A673 (cell line): ENCODE measurements at regions not wholly inside any gene's neighbourhood (a gene's known extent, or its start where the extent isn't known, plus 50 kb on each side); places are given as distances from the start of the nearest gene placed in this dataset.
A peak's percentile ranks its signal among the peaks of the same experiment; 100 is the strongest.

Source experiments
- BruUV-seq: library from RNA; stranded (reverse); fragments of 400-500 nt; replicated peaks from 2 replicates; lab custom pipeline; 2021; lab: Mats Ljungman, UMichigan
- CTCF ChIA-PET: fragments of 300-600 bp; sonication (Branson Sonifier 250); formaldehyde crosslinking; loops from one replicate; lab custom pipeline; 2022; ENCODE audit warnings: antibody characterized with exemption; lab: Charles Lee
- POLR2A ChIA-PET: fragments of 300-600 bp; sonication (Branson Sonifier 250); formaldehyde crosslinking; loops from one replicate; lab custom pipeline; 2022; ENCODE audit warnings: antibody characterized with exemption; ENCODE audit not compliant: low non-redundant PET; lab: Charles Lee
- DNase-seq: peaks from one replicate; pipeline ENCODE4 v3.0.0-alpha.2; 2015; ENCODE audit warnings: low spot score
- H3K27ac ChIP-seq: fragments of 200-600 bp; sonication (generic); 2 replicates; pipeline ENCODE4 v1.5.1; 2016; ENCODE audit warnings: mixed run types, low read depth, mild to moderate bottlenecking, mixed read lengths, antibody characterized with exemption, low read length; ENCODE audit not compliant: poor library complexity, severe bottlenecking
- H3K27me3 ChIP-seq: fragments of 200-600 bp; sonication (generic); replicated peaks from 2 replicates; pipeline ENCODE4 v1.6.1; 2017; ENCODE audit warnings: mixed run types, low read depth, mild to moderate bottlenecking, mixed read lengths, antibody characterized with exemption, low read length; ENCODE audit not compliant: insufficient read depth, poor library complexity
- H3K36me3 ChIP-seq: fragments of 200-600 bp; sonication (generic); 2 replicates; pipeline ENCODE4 v1.6.1; 2016; ENCODE audit warnings: mixed run types, mild to moderate bottlenecking, mixed read lengths, antibody characterized with exemption, low read length; ENCODE audit not compliant: insufficient read depth, poor library complexity, severe bottlenecking
- H3K4me1 ChIP-seq: fragments of 200-600 bp; sonication (generic); 2 replicates; pipeline ENCODE4 v1.6.1; 2017; ENCODE audit warnings: mixed run types, mild to moderate bottlenecking, mixed read lengths, antibody characterized with exemption, low read length; ENCODE audit not compliant: insufficient read depth, poor library complexity, severe bottlenecking
- H3K4me3 ChIP-seq: fragments of 200-600 bp; sonication (generic); 2 replicates; pipeline ENCODE4 v1.5.1; 2016; ENCODE audit warnings: low read depth, mixed run types, mild to moderate bottlenecking, mixed read lengths, low read length; ENCODE audit not compliant: poor library complexity, severe bottlenecking
- H3K9me3 ChIP-seq: fragments of 200-600 bp; sonication (generic); 2 replicates; pipeline ENCODE4 v1.6.1; 2016; ENCODE audit warnings: mixed run types, low read depth, mild to moderate bottlenecking, mixed read lengths, antibody characterized with exemption, low read length; ENCODE audit not compliant: poor library complexity, severe bottlenecking
- CTCF ChIP-seq: fragments of 300-800, 200-600 bp; sonication (generic); conservative IDR thresholded peaks from 2 replicates; pipeline ENCODE4 v1.5.1; 2017; ENCODE audit warnings: low read depth, mild to moderate bottlenecking, antibody characterized with exemption, low read length, moderate library complexity, mixed read lengths
- EZH2 ChIP-seq: fragments of 200-600 bp; sonication (generic); IDR thresholded peaks from 2 replicates; pipeline ENCODE4 v1.6.1; 2017; ENCODE audit warnings: borderline replicate concordance, low read depth, mild to moderate bottlenecking, mixed read lengths, antibody characterized with exemption, low read length; ENCODE audit not compliant: poor library complexity, severe bottlenecking
- intact Hi-C: fragments of 100-400 bp; cut with micrococcal nuclease; formaldehyde crosslinking; loops from one replicate; pipeline ENCODE4 v1.10.0; 2022; ENCODE audit not compliant: unreplicated experiment

GRCh38 chr21:29232530-29233255 lies 66.0 kb upstream of the BACH1 start:
- ChIA-PET POLR2A (interaction anchor here (0.5 to 0.7 kb wide), 2 partner anchors 28 to 66 kb away, joined by 4 to 7 read pairs; partner anchors contain the start of gene BACH1), CTCF (no interaction called here)
- TF ChIP-seq EZH2 = no peak
- TF ChIP-seq CTCF = no peak
- H3K4me3 ChIP-seq = no peak overlapping the region
- H3K9me3 ChIP-seq = no peaks in the 10 kb centered on the region
- no TSS peak for BruUV-seq
- no peaks in the 10 kb centered on the region for H3K27me3 ChIP-seq
- intact Hi-C loops = no loop called here
- DNase-seq = peak; percentile 33
- peaks cover 38% of the 10 kb centered on the region for H3K4me1 ChIP-seq
- H3K27ac ChIP-seq = peak overlapping the region; percentile 67
- no peaks in the 10 kb centered on the region for H3K36me3 ChIP-seq

GRCh38 chr21:29233256-29233546 lies 65.5 kb upstream of the BACH1 start:
- Histone ChIP-seq H3K9me3 (no peaks in the 10 kb centered on the region), H3K27me3 (no peaks in the 10 kb centered on the region), H3K4me3 (no peak overlapping the region), H3K36me3 (no peaks in the 10 kb centered on the region), H3K4me1 (peaks cover 43% of the 10 kb centered on the region), H3K27ac (peak overlapping the region; percentile 67)
- DNase-seq = peak; percentile 61
- TF ChIP-seq EZH2 (no peak), CTCF (peak; percentile 48)
- intact Hi-C loops = no loop called here
- POLR2A ChIA-PET = interaction anchor here (0.7 kb wide), 1 partner anchor 29 kb away, joined by 7 read pairs; no protein-coding TSS in a partner anchor
- CTCF ChIA-PET = no interaction called here
- BruUV-seq = no TSS peak

GRCh38 chr21:29233611-29234540 lies 64.8 kb upstream of the BACH1 start:
- no TSS peak for BruUV-seq
- ChIA-PET CTCF (interaction anchor here (0.6 kb wide), 1 partner anchor 26 kb away, joined by 9 read pairs; no protein-coding TSS in a partner anchor), POLR2A (no interaction called here)
- Histone ChIP-seq H3K4me3 (no peak overlapping the region), H3K9me3 (no peaks in the 10 kb centered on the region), H3K27me3 (no peaks in the 10 kb centered on the region), H3K4me1 (peaks cover 49% of the 10 kb centered on the region), H3K36me3 (no peaks in the 10 kb centered on the region), H3K27ac (peak overlapping the region; percentile 67)
- intact Hi-C loops = no loop called here
- DNase-seq = no peak
- TF ChIP-seq EZH2 = no peak
- no peak for TF ChIP-seq CTCF
